AG09319 (cell line): ENCODE measurements at regions not wholly inside any gene's neighbourhood (a gene's known extent, or its start where the extent isn't known, plus 50 kb on each side); places are given as distances from the start of the nearest gene placed in this dataset.

ENCODE experiments used
- DNase-seq: peaks from one replicate; pipeline ENCODE4 v3.0.0-alpha.2; 2010; ENCODE audit warnings: low read depth; ENCODE audit errors: extremely low read depth
- TF ChIP-seq, protein P1 (sequence below): IDR thresholded peaks from 2 replicates; pipeline ENCODE4 v1.5.1; 2011; ENCODE audit warnings: low read depth, mild to moderate bottlenecking, inconsistent platforms, low read length, moderate library complexity

DNA sequence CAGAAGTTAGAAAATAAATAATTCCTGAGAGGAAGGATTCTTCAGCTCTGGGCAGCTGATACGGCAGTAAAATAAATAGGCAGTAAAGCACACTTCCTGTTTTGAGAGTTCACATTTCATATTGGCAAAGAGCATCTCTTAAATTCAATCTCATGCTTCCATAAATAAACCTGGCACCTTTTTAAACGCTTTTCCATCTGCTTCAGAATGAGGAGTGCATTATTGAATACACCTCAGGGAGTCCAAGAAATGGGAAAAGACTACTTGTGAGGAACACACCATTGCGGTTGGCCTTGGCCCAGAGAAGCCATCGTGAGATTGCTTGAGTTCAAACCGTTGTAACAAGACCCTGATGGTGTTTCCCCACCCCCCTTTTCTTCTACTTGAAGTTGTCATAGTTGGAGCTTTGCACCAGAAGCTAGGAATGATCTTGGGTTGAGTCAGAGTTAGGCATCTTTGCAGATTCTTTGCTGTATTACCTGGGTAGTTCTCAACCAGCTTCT, 123.9 kb downstream of the RDH14 start:
- TF ChIP-seq, protein P1, sequence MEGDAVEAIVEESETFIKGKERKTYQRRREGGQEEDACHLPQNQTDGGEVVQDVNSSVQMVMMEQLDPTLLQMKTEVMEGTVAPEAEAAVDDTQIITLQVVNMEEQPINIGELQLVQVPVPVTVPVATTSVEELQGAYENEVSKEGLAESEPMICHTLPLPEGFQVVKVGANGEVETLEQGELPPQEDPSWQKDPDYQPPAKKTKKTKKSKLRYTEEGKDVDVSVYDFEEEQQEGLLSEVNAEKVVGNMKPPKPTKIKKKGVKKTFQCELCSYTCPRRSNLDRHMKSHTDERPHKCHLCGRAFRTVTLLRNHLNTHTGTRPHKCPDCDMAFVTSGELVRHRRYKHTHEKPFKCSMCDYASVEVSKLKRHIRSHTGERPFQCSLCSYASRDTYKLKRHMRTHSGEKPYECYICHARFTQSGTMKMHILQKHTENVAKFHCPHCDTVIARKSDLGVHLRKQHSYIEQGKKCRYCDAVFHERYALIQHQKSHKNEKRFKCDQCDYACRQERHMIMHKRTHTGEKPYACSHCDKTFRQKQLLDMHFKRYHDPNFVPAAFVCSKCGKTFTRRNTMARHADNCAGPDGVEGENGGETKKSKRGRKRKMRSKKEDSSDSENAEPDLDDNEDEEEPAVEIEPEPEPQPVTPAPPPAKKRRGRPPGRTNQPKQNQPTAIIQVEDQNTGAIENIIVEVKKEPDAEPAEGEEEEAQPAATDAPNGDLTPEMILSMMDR, result no peak
- DNase-seq, result no peak

DNA sequence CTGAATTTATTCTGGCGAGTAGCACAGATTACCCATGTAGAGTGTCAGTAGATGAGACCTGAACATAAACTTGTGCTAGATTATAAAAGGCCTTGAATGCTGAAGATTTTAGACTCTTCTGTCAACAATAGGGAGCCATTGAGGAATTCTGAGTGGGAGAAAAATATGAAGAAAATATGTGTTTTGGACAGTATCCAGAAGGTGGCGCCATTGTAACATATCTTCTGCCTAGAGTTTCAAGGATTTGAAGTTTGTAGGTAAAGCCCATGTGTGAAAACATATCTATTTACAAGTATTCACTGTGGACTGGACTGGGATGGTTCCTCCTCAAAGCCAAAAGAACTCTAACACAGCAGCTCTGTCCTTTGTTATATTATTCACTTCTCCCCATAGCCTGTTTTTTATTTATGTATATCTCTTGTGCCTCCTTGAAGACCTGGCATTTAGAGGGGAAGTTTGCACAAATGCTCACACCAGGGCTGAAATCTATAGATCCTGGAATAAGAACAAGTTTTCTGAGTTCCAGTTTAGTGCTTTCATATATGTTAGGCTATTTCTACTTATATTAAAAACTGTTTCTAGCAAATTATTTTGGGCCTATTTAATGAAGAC, 124.9 kb downstream of the RDH14 start:
- DNase-seq, result peak; percentile 50
- TF ChIP-seq, protein P1, result peak; percentile 50

DNA sequence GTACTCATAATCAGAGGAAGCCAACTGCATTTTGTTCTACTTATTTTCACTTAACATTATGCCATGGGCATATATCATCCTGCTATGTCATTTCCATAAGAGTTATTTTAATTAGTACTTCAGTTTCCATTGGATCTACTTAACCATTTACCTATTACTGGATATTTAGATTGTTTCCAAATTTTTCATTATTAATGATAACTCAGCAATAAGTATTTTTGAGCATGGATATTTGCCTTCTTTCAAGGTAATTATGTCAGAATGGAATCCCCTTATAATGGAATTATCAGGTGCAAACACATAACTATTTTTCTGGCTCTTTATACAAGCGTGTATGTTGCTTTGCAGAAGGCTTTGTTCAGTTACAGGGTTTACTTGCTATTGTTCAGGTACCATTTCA, 126.6 kb downstream of the RDH14 start:
- DNase-seq, result no peak
- TF ChIP-seq, protein P1, result no peak

GRCh38 chr2:18432999-18433398, 127.5 kb downstream of the RDH14 start:
- no peak for DNase-seq
- TF ChIP-seq, protein P1, result no peak

DNA sequence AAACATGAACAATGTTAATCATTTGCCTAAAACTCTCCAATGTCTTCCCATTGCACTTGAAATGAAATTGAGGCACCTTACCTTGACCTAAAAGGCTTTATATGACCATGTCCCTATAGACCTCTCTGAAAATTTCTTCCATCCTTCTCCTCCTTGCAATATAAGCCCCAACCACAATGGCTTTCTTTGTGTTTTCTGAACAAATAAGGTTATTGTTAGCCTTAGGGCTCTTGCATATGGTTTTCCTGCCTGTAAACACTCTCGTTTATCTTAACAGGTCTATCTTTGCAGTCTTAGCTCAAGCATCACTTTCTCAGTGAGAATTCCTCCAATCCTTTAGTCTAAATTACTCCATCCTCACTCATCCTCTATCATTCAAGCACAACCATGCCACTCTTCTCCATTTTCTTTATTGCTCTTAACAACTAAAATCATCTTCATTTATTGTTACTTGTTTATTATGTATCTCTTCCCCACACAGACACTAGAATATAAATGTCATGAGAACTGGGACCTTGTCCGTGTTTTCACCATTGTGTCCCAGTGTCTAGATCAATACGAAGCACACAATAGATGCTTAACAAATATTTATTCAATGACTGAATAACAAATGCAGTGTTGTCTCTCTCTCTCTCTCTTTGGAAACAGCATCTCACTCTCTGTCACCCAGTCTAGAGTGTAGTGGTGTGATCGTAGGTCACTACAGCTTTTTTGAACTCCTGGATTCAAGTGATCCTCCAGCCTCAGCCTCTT, 129.3 kb downstream of the RDH14 start:
- TF ChIP-seq, protein P1, result no peak
- DNase-seq, result no peak

GRCh38 chr2:18428516-18428915, 131.9 kb downstream of the RDH14 start:
- TF ChIP-seq, protein P1, result no peak
- no peak for DNase-seq

GRCh38 chr2:18427762-18428161, 132.7 kb downstream of the RDH14 start:
- no peak for DNase-seq
- TF ChIP-seq, protein P1, result no peak
